Naive thymus-derived CD4-positive, alpha-beta T cell (primary cell): ENCODE measurements at regions not wholly inside any gene's neighbourhood (a gene's known extent, or its start where the extent isn't known, plus 50 kb on each side); places are given as distances from the start of the nearest gene placed in this dataset.

Source experiments
- ATAC-seq: fragments of 150-1000 bp; cut with Tn5 transposase; 2 replicates; pipeline ENCODE4 v1.10.0; 2021; ENCODE audit warnings: mild to moderate bottlenecking, moderate library complexity
- CTCF ChIA-PET: fragments of 350-600 bp; sonication (Branson Sonifier 250); formaldehyde crosslinking; loops from one replicate; lab custom pipeline; 2021; ENCODE audit warnings: antibody characterized with exemption; lab: Charles Lee
- POLR2A ChIA-PET: fragments of 350-600 bp; sonication (Branson Sonifier 250); formaldehyde crosslinking; loops from one replicate; lab custom pipeline; 2021; ENCODE audit warnings: antibody characterized with exemption, inconsistent platforms; lab: Charles Lee
- DNase-seq, 9 donors: peaks; one replicate each; pipeline versions ENCODE4 v3.0.0 to v3.0.0-alpha.2; 2020 to 2022; ENCODE audit warnings: mixed read lengths in 1 of 9
- H3K27ac ChIP-seq: one replicate; pipeline ENCODE4 v1.7.0; 2013; ENCODE audit warnings: mild to moderate bottlenecking, low read depth, low read length, moderate library complexity
- H3K27me3 ChIP-seq, 2 donors: one replicate each; pipeline ENCODE4 v1.7.0; 2013; ENCODE audit warnings: low read length in 2 of 2, mild to moderate bottlenecking in 2 of 2, moderate library complexity in 2 of 2; ENCODE audit not compliant: control insufficient read depth in 2 of 2, insufficient read depth in 2 of 2
- H3K36me3 ChIP-seq, 3 experiments: 1 replicate in 2 of 3; 2 replicates in 1 of 3; pipeline ENCODE4 v1.7.0; 2013; ENCODE audit warnings: low read length in 3 of 3, mild to moderate bottlenecking in 3 of 3, moderate library complexity in 1 of 3; ENCODE audit not compliant: insufficient read depth in 3 of 3, control insufficient read depth in 2 of 3
- H3K4me1 ChIP-seq, 2 donors: one replicate each; pipeline ENCODE4 v1.7.0; 2013; ENCODE audit warnings: low read length in 2 of 2, mild to moderate bottlenecking in 2 of 2, moderate library complexity in 1 of 2; ENCODE audit not compliant: control insufficient read depth in 2 of 2, insufficient read depth in 2 of 2
- H3K4me3 ChIP-seq: 2 replicates; pipeline ENCODE4 v1.7.0; 2013; ENCODE audit warnings: mild to moderate bottlenecking, low read length
- H3K9me3 ChIP-seq, 3 experiments: 1 replicate in 2 of 3; 2 replicates in 1 of 3; pipeline ENCODE4 v1.7.0; 2013; ENCODE audit warnings: low read length in 3 of 3; ENCODE audit not compliant: control insufficient read depth in 2 of 3
- H3K27ac Mint-ChIP-seq, 9 donors: one replicate each; pipeline ENCODE4 v1.8.0; 2020 to 2022; ENCODE audit warnings: mixed read lengths in 9 of 9, mild to moderate bottlenecking in 8 of 9, moderate library complexity in 5 of 9, inconsistent platforms in 2 of 9
- H3K27me3 Mint-ChIP-seq, 5 donors: one replicate each; pipeline ENCODE4 v1.8.0; 2021 to 2022; ENCODE audit warnings: mixed read lengths in 5 of 5, mild to moderate bottlenecking in 1 of 5
- H3K36me3 Mint-ChIP-seq, 5 donors: one replicate each; pipeline ENCODE4 v1.8.0; 2020 to 2022; ENCODE audit warnings: mixed read lengths in 5 of 5, mild to moderate bottlenecking in 3 of 5, inconsistent platforms in 1 of 5
- H3K4me1 Mint-ChIP-seq, 7 donors: one replicate each; pipeline ENCODE4 v1.8.0; 2020 to 2022; ENCODE audit warnings: mixed read lengths in 7 of 7, mild to moderate bottlenecking in 3 of 7, inconsistent platforms in 1 of 7
- H3K4me3 Mint-ChIP-seq, 10 donors: one replicate each; pipeline ENCODE4 v1.8.0; 2020 to 2022; ENCODE audit warnings: mild to moderate bottlenecking in 10 of 10, mixed read lengths in 10 of 10, moderate library complexity in 6 of 10, inconsistent platforms in 2 of 10
- H3K9me3 Mint-ChIP-seq, 11 donors: one replicate each; pipeline ENCODE4 v1.8.0; 2020 to 2022; ENCODE audit warnings: mixed read lengths in 11 of 11, mild to moderate bottlenecking in 4 of 11, inconsistent platforms in 1 of 11, moderate library complexity in 1 of 11
- intact Hi-C, 2 donors: fragments of 100-400 bp; cut with micrococcal nuclease; formaldehyde crosslinking; loops; one replicate each; pipeline ENCODE4 v1.15.1; 2023

GRCh38 chr12:124457287-124458219 is 109.9 kb downstream of the NCOR2 start:
- H3K9me3 Mint-ChIP-seq, result peaks cover 0 to 5% (median 0%) of the 10 kb centered on the region in 11 donors
- peak; percentile 67 for ATAC-seq
- CTCF ChIA-PET, result no interaction called here
- H3K27ac Mint-ChIP-seq, result peak overlapping the region in 8 of 9 donors; percentile 15 to 92 (median 78)
- H3K4me1 ChIP-seq, result peaks cover 37 to 51% of the 10 kb centered on the region in 2 donors
- no peaks in the 10 kb centered on the region for H3K9me3 ChIP-seq
- H3K27ac ChIP-seq, result peak overlapping the region; percentile 75
- no peaks in the 10 kb centered on the region for H3K27me3 ChIP-seq
- peaks cover 9 to 31% (median 13%) of the 10 kb centered on the region in 5 donors for H3K36me3 Mint-ChIP-seq
- H3K27me3 Mint-ChIP-seq, result no peaks in the 10 kb centered on the region
- peaks cover 19 to 54% (median 44%) of the 10 kb centered on the region in 7 donors for H3K4me1 Mint-ChIP-seq
- POLR2A ChIA-PET, result interaction anchor here (0.7 to 0.8 kb wide), 2 partner anchors 9 to 17 kb away, joined by 3 read pairs; no protein-coding TSS in a partner anchor
- peak; percentile 11 to 77 (median 36) for DNase-seq
- intact Hi-C loops, result loop anchor here (1.0 to 10.0 kb wide), 5 partner anchors 9 to 317 kb away; partner anchors contain the start of gene NCOR2 (in 1 of the 2)
- peak overlapping the region; percentile 68 to 87 (median 82) for H3K4me3 Mint-ChIP-seq
- peak overlapping the region; percentile 72 for H3K4me3 ChIP-seq
- peaks cover 0 to 23% (median 0%) of the 10 kb centered on the region in 3 experiments for H3K36me3 ChIP-seq

- peak overlapping the region; percentile 68 to 87 (median 82) for H3K4me3 Mint-ChIP-seq
- ChIA-PET CTCF (interaction anchor here (1.2 kb wide), 1 partner anchor 37 kb away, joined by 3 read pairs; no protein-coding TSS in a partner anchor), POLR2A (no interaction called here)
- no peaks in the 10 kb centered on the region for H3K27me3 Mint-ChIP-seq
- intact Hi-C loops, result loop anchor here (1.0 to 10.0 kb wide), 5 partner anchors 10 to 318 kb away; partner anchors contain the start of gene NCOR2 (in 1 of the 2)
- Histone ChIP-seq H3K9me3 (no peaks in the 10 kb centered on the region), H3K27ac (peak overlapping the region; percentile 75), H3K27me3 (no peaks in the 10 kb centered on the region), H3K4me3 (peak overlapping the region; percentile 72), H3K4me1 (peaks cover 42 to 60% of the 10 kb centered on the region in 2 donors), H3K36me3 (peaks cover 0 to 22% (median 0%) of the 10 kb centered on the region in 3 experiments)
- H3K9me3 Mint-ChIP-seq, result peaks cover 0 to 5% (median 0%) of the 10 kb centered on the region in 11 donors
- H3K36me3 Mint-ChIP-seq, result peaks cover 9 to 31% (median 13%) of the 10 kb centered on the region in 5 donors
- peaks cover 19 to 54% (median 48%) of the 10 kb centered on the region in 7 donors for H3K4me1 Mint-ChIP-seq
- DNase-seq, result peak in 5 of 9 donors; percentile 19 to 29 (median 19)
- ATAC-seq, result no peak
- peak overlapping the region in 8 of 9 donors; percentile 15 to 92 (median 78) for H3K27ac Mint-ChIP-seq
Measured at GRCh38 chr12:124456652-124457152, 110.7 kb downstream of the NCOR2 start.

GRCh38 chr12:124456133-124456651 is 111.2 kb downstream of the NCOR2 start:
- peaks cover 45 to 65% of the 10 kb centered on the region in 2 donors for H3K4me1 ChIP-seq
- POLR2A ChIA-PET, result no interaction called here
- peak overlapping the region; percentile 65 to 87 (median 80) for H3K4me3 Mint-ChIP-seq
- DNase-seq (no peak), ATAC-seq (no peak)
- peaks cover 0 to 17% (median 0%) of the 10 kb centered on the region in 3 experiments for H3K36me3 ChIP-seq
- H3K27me3 Mint-ChIP-seq, result no peaks in the 10 kb centered on the region
- H3K27ac Mint-ChIP-seq, result peak overlapping the region; percentile 10 to 92 (median 62)
- H3K4me3 ChIP-seq, result peak overlapping the region; percentile 16
- H3K9me3 Mint-ChIP-seq, result peaks cover 0 to 5% (median 0%) of the 10 kb centered on the region in 11 donors
- H3K4me1 Mint-ChIP-seq, result peaks cover 19 to 58% (median 52%) of the 10 kb centered on the region in 7 donors
- H3K36me3 Mint-ChIP-seq, result peaks cover 9 to 28% (median 13%) of the 10 kb centered on the region in 5 donors
- CTCF ChIA-PET, result interaction anchor here (1.2 kb wide), 1 partner anchor 38 kb away, joined by 3 read pairs; no protein-coding TSS in a partner anchor
- H3K9me3 ChIP-seq, result no peaks in the 10 kb centered on the region
- intact Hi-C loops, result loop anchor here in 1 of 2 donors (2.0 to 10.0 kb wide), 3 partner anchors 25 to 319 kb away; partner anchors contain the start of gene NCOR2
- H3K27me3 ChIP-seq, result no peaks in the 10 kb centered on the region
- peak overlapping the region; percentile 75 for H3K27ac ChIP-seq

GRCh38 chr12:124455336-124455735 is 112.1 kb downstream of the NCOR2 start:
- POLR2A ChIA-PET, result no interaction called here
- H3K4me1 Mint-ChIP-seq, result peaks cover 19 to 66% (median 61%) of the 10 kb centered on the region in 7 donors
- peak overlapping the region; percentile 22 for H3K27ac ChIP-seq
- H3K27ac Mint-ChIP-seq, result peak overlapping the region in 6 of 9 donors; percentile 23 to 92 (median 52)
- intact Hi-C loops, result loop anchor here in 1 of 2 donors (5.0 to 10.0 kb wide), 2 partner anchors 112 to 319 kb away; partner anchors contain the start of gene NCOR2
- H3K9me3 ChIP-seq, result no peaks in the 10 kb centered on the region
- H3K36me3 Mint-ChIP-seq, result peaks cover 9 to 24% (median 13%) of the 10 kb centered on the region in 5 donors
- H3K4me1 ChIP-seq, result peaks cover 51 to 72% of the 10 kb centered on the region in 2 donors
- ATAC-seq (no peak), DNase-seq (no peak)
- H3K27me3 ChIP-seq, result no peaks in the 10 kb centered on the region
- H3K4me3 Mint-ChIP-seq, result peak overlapping the region in 8 of 10 donors; percentile 39 to 83 (median 66)
- H3K27me3 Mint-ChIP-seq, result no peaks in the 10 kb centered on the region
- H3K4me3 ChIP-seq, result no peak overlapping the region
- H3K9me3 Mint-ChIP-seq, result peaks cover 0 to 5% (median 0%) of the 10 kb centered on the region in 11 donors
- CTCF ChIA-PET, result interaction anchor here (1.2 kb wide), 1 partner anchor 39 kb away, joined by 3 read pairs; no protein-coding TSS in a partner anchor
- H3K36me3 ChIP-seq, result peaks cover 0 to 8% (median 0%) of the 10 kb centered on the region in 3 experiments

- peak overlapping the region; percentile 1 to 67 (median 42) for H3K4me3 Mint-ChIP-seq
- ChIA-PET CTCF (interaction anchor here (1.4 kb wide), 1 partner anchor 310 kb away, joined by 3 read pairs; no protein-coding TSS in a partner anchor), POLR2A (interaction anchor here (1.0 kb wide), 1 partner anchor 11 kb away, joined by 3 read pairs; no protein-coding TSS in a partner anchor)
- Histone ChIP-seq H3K36me3 (peaks cover 0 to 2% (median 0%) of the 10 kb centered on the region in 3 experiments), H3K27ac (peak overlapping the region; percentile 22), H3K27me3 (no peaks in the 10 kb centered on the region), H3K4me1 (peaks cover 51 to 76% of the 10 kb centered on the region in 2 donors), H3K4me3 (no peak overlapping the region), H3K9me3 (no peaks in the 10 kb centered on the region)
- ATAC-seq (no peak), DNase-seq (no peak)
- H3K27me3 Mint-ChIP-seq, result no peaks in the 10 kb centered on the region
- H3K27ac Mint-ChIP-seq, result peak overlapping the region in 8 of 9 donors; percentile 28 to 74 (median 62)
- peaks cover 0 to 4% (median 0%) of the 10 kb centered on the region in 11 donors for H3K9me3 Mint-ChIP-seq
- peaks cover 5 to 20% (median 10%) of the 10 kb centered on the region in 5 donors for H3K36me3 Mint-ChIP-seq
- intact Hi-C loops, result loop anchor here (5.0 to 10.0 kb wide), 4 partner anchors 113 to 320 kb away; partner anchors contain the start of gene NCOR2 (in 1 of the 2)
- H3K4me1 Mint-ChIP-seq, result peaks cover 19 to 71% (median 58%) of the 10 kb centered on the region in 7 donors
Measured at GRCh38 chr12:124454735-124455134, 112.7 kb downstream of the NCOR2 start.
